Activated CD4-positive, alpha-beta T cell treated with anti-CD3 and anti-CD28 coated beads for 36 hours (primary cell): ENCODE measurements at regions not wholly inside any gene's neighbourhood (a gene's known extent, or its start where the extent isn't known, plus 50 kb on each side); places are given as distances from the start of the nearest gene placed in this dataset.

Experiments used
- ATAC-seq: fragments of 200-7000 bp; cut with Tn5 transposase; one replicate; pipeline ENCODE4 v1.10.0; 2021; ENCODE audit warnings: mild to moderate bottlenecking, moderate library complexity
- CTCF ChIA-PET: fragments of 350-600 bp; sonication (Branson Sonifier 250); formaldehyde crosslinking; loops from one replicate; lab custom pipeline; 2021; ENCODE audit warnings: antibody characterized with exemption; lab: Charles Lee
- POLR2A ChIA-PET: fragments of 350-600 bp; sonication (Branson Sonifier 250); formaldehyde crosslinking; loops from one replicate; lab custom pipeline; 2021; ENCODE audit warnings: antibody characterized with exemption, inconsistent platforms; lab: Charles Lee
- DNase-seq: peaks from one replicate; pipeline ENCODE4 v3.0.0-alpha.2; 2020
- H3K27ac Mint-ChIP-seq: one replicate; pipeline ENCODE4 v1.8.0; 2021; ENCODE audit warnings: mixed read lengths
- H3K27me3 Mint-ChIP-seq: one replicate; pipeline ENCODE4 v1.8.0; 2021; ENCODE audit warnings: mixed read lengths
- H3K36me3 Mint-ChIP-seq: one replicate; pipeline ENCODE4 v1.8.0; 2021; ENCODE audit warnings: low read depth, mixed read lengths
- H3K4me1 Mint-ChIP-seq: one replicate; pipeline ENCODE4 v1.8.0; 2021; ENCODE audit warnings: mixed read lengths
- H3K4me3 Mint-ChIP-seq: one replicate; pipeline ENCODE4 v1.8.0; 2021; ENCODE audit warnings: mild to moderate bottlenecking, moderate library complexity, mixed read lengths
- H3K9me3 Mint-ChIP-seq: one replicate; pipeline ENCODE4 v1.8.0; 2021; ENCODE audit warnings: low read depth, mixed read lengths
- intact Hi-C, 2 experiments: fragments of 100-400 bp; cut with DNase I in 1 of 2; cut with micrococcal nuclease in 1 of 2; formaldehyde crosslinking; loops; one replicate each; pipeline versions ENCODE4 v1.14.2 to v1.15.1; 2022 to 2024; cut with DNase I, micrococcal nuclease

GRCh38 chrX:85619962-85620361 is 240.5 kb upstream of the POF1B start:
- ATAC-seq: no peak
- H3K9me3 Mint-ChIP-seq: no peaks in the 10 kb centered on the region

GRCh38 chrX:85611926-85612325 is 232.5 kb upstream of the POF1B start:
- H3K9me3 Mint-ChIP-seq: no peaks in the 10 kb centered on the region
- H3K4me1 Mint-ChIP-seq: no peaks in the 10 kb centered on the region
- ChIA-PET CTCF (no interaction called here), POLR2A (no interaction called here)
- H3K4me3 Mint-ChIP-seq: no peak overlapping the region
- DNase-seq: no peak
- no peaks in the 10 kb centered on the region for H3K36me3 Mint-ChIP-seq
- intact Hi-C loops: loop anchor here in 1 of 2 experiments (5.0 kb wide), 1 partner anchor 1335 kb away; no protein-coding TSS in a partner anchor
- no peak overlapping the region for H3K27ac Mint-ChIP-seq
- ATAC-seq: no peak
- H3K27me3 Mint-ChIP-seq: no peaks in the 10 kb centered on the region

More at GRCh38 chrX:85619962-85620361, 240.5 kb upstream of the POF1B start:
- H3K4me3 Mint-ChIP-seq: no peak overlapping the region
- intact Hi-C loops: no loop called here
- no peaks in the 10 kb centered on the region for H3K27me3 Mint-ChIP-seq
- H3K36me3 Mint-ChIP-seq: no peaks in the 10 kb centered on the region
- no peak for DNase-seq
- H3K4me1 Mint-ChIP-seq: no peaks in the 10 kb centered on the region
- POLR2A ChIA-PET: no interaction called here
- no peak overlapping the region for H3K27ac Mint-ChIP-seq
- CTCF ChIA-PET: no interaction called here

- no peak for DNase-seq
- H3K9me3 Mint-ChIP-seq: no peaks in the 10 kb centered on the region
- no peak overlapping the region for H3K4me3 Mint-ChIP-seq
- H3K4me1 Mint-ChIP-seq: no peaks in the 10 kb centered on the region
- no peaks in the 10 kb centered on the region for H3K36me3 Mint-ChIP-seq
- intact Hi-C loops: no loop called here
- POLR2A ChIA-PET: no interaction called here
- H3K27me3 Mint-ChIP-seq: no peaks in the 10 kb centered on the region
- no peak for ATAC-seq
- CTCF ChIA-PET: no interaction called here
- no peak overlapping the region for H3K27ac Mint-ChIP-seq
These were observed 213.5 kb upstream of the POF1B start for GRCh38 chrX:85592980-85593379.

DNA sequence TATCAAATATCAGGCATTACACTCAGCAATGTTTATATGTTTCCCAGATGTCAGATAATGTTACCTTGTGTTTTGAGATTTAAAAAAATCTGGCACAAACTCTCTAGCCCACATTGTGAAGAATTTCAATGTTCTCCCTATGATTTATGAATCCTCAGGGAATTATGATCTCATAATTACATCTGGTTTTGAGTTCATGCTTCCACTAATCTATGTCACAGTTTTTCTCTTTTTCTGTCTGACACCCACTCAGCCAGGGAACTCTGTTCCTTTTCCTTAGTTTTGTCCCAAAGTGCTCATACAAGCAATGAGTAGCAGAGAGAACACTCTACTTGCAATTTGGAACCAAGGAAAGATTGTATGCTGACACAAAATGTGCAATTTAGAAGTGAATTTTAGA is 212.1 kb upstream of the POF1B start:
- intact Hi-C loops: no loop called here
- Mint-ChIP-seq H3K36me3 (no peaks in the 10 kb centered on the region), H3K4me1 (no peaks in the 10 kb centered on the region), H3K9me3 (no peaks in the 10 kb centered on the region), H3K27ac (no peak overlapping the region), H3K4me3 (no peak overlapping the region), H3K27me3 (no peaks in the 10 kb centered on the region)
- no peak for ATAC-seq
- ChIA-PET POLR2A (no interaction called here), CTCF (no interaction called here)
- DNase-seq: no peak

DNA sequence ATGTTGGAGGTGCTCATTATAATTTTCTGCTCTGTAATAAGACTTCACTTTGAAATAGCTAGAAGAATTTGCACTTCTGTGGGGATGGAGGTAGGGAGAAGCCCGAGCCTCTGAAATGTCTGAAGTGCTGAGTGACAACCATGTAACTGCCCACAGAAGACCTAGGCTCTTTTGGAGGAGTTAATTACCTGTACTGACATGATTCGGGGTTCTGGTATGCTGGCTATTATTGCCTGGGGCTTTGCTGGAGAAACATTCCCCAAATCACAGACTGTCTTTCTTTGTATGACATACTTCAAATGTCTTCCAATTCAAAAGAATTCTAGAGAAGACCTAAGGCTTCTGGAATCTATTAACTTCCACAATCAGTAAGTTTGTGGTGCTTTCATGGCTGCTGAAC is 211.2 kb upstream of the POF1B start:
- no peaks in the 10 kb centered on the region for H3K36me3 Mint-ChIP-seq
- H3K27ac Mint-ChIP-seq: no peak overlapping the region
- no peak for ATAC-seq
- no peaks in the 10 kb centered on the region for H3K9me3 Mint-ChIP-seq
- CTCF ChIA-PET: interaction anchor here (0.7 kb wide), 1 partner anchor 51 kb away, joined by 3 read pairs; no protein-coding TSS in a partner anchor
- H3K4me1 Mint-ChIP-seq: no peaks in the 10 kb centered on the region
- H3K27me3 Mint-ChIP-seq: no peaks in the 10 kb centered on the region
- DNase-seq: no peak
- POLR2A ChIA-PET: no interaction called here
- no peak overlapping the region for H3K4me3 Mint-ChIP-seq
- intact Hi-C loops: no loop called here

- Mint-ChIP-seq H3K4me3 (no peak overlapping the region), H3K36me3 (no peaks in the 10 kb centered on the region), H3K9me3 (no peaks in the 10 kb centered on the region), H3K27me3 (no peaks in the 10 kb centered on the region), H3K4me1 (peaks cover 6% of the 10 kb centered on the region), H3K27ac (no peak overlapping the region)
- CTCF ChIA-PET: no interaction called here
- POLR2A ChIA-PET: no interaction called here
- intact Hi-C loops: no loop called here
- DNase-seq (peak; percentile 6), ATAC-seq (peak; percentile 74)
These were observed 194.3 kb upstream of the POF1B start for GRCh38 chrX:85573801-85574200.

DNA sequence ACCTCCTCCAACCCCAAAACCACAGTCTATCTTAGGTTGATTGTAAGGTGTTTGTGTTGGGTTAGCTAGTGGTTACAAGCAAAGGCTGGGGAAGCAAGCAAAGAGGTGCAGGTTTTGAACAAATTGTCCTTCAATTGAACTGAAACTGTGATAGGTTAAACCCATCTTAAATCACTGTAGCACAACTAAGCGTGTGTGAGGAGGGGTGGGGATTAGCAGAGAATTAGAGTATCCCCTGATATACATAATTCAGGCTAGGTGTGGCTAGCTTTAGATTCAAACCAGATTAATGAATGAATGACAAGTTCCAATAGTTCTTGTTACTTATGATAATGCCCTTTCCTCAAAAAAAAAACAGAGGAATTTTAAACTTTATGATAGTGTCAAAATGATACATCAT is 191.0 kb upstream of the POF1B start:
- Mint-ChIP-seq H3K4me3 (no peak overlapping the region), H3K36me3 (no peaks in the 10 kb centered on the region), H3K27ac (no peak overlapping the region), H3K27me3 (no peaks in the 10 kb centered on the region), H3K4me1 (peaks cover 6% of the 10 kb centered on the region), H3K9me3 (no peaks in the 10 kb centered on the region)
- ATAC-seq (no peak), DNase-seq (no peak)
- intact Hi-C loops: no loop called here
- ChIA-PET POLR2A (no interaction called here), CTCF (no interaction called here)

- CTCF ChIA-PET: no interaction called here
- H3K9me3 Mint-ChIP-seq: no peaks in the 10 kb centered on the region
- POLR2A ChIA-PET: no interaction called here
- ATAC-seq (no peak), DNase-seq (no peak)
- intact Hi-C loops: no loop called here
- H3K4me1 Mint-ChIP-seq: peaks cover 6% of the 10 kb centered on the region
- no peaks in the 10 kb centered on the region for H3K27me3 Mint-ChIP-seq
- H3K36me3 Mint-ChIP-seq: no peaks in the 10 kb centered on the region
- no peak overlapping the region for H3K4me3 Mint-ChIP-seq
- no peak overlapping the region for H3K27ac Mint-ChIP-seq
These were observed 190.2 kb upstream of the POF1B start for GRCh38 chrX:85569686-85570085.

GRCh38 chrX:85569096-85569495 is 189.6 kb upstream of the POF1B start:
- no peaks in the 10 kb centered on the region for H3K27me3 Mint-ChIP-seq
- no peak for DNase-seq
- H3K4me3 Mint-ChIP-seq: no peak overlapping the region
- H3K9me3 Mint-ChIP-seq: no peaks in the 10 kb centered on the region
- intact Hi-C loops: no loop called here
- peaks cover 6% of the 10 kb centered on the region for H3K4me1 Mint-ChIP-seq
- ATAC-seq: no peak
- POLR2A ChIA-PET: no interaction called here
- no peak overlapping the region for H3K27ac Mint-ChIP-seq
- H3K36me3 Mint-ChIP-seq: no peaks in the 10 kb centered on the region
- CTCF ChIA-PET: no interaction called here

GRCh38 chrX:85561231-85561630 is 181.8 kb upstream of the POF1B start:
- no peaks in the 10 kb centered on the region for H3K27me3 Mint-ChIP-seq

GRCh38 chrX:85544609-85545008 is 165.1 kb upstream of the POF1B start:
- intact Hi-C loops: loop anchor here (1.0 to 5.0 kb wide), 4 partner anchors 433 to 816 kb away; no protein-coding TSS in a partner anchor
- ATAC-seq (no peak), DNase-seq (no peak)
- Mint-ChIP-seq H3K27me3 (no peaks in the 10 kb centered on the region), H3K27ac (no peak overlapping the region), H3K4me1 (no peaks in the 10 kb centered on the region), H3K4me3 (no peak overlapping the region), H3K9me3 (no peaks in the 10 kb centered on the region), H3K36me3 (no peaks in the 10 kb centered on the region)
- CTCF ChIA-PET: interaction anchor here (1.3 kb wide), 1 partner anchor 460 kb away, joined by 4 read pairs; no protein-coding TSS in a partner anchor
- POLR2A ChIA-PET: no interaction called here

More at GRCh38 chrX:85561231-85561630, 181.8 kb upstream of the POF1B start:
- DNase-seq (no peak), ATAC-seq (no peak)
- ChIA-PET CTCF (no interaction called here), POLR2A (no interaction called here)
- no peaks in the 10 kb centered on the region for H3K36me3 Mint-ChIP-seq
- intact Hi-C loops: no loop called here
- H3K27ac Mint-ChIP-seq: no peak overlapping the region
- H3K4me1 Mint-ChIP-seq: no peaks in the 10 kb centered on the region
- peaks cover 2% of the 10 kb centered on the region for H3K9me3 Mint-ChIP-seq
- no peak overlapping the region for H3K4me3 Mint-ChIP-seq

GRCh38 chrX:85543866-85544265 is 164.4 kb upstream of the POF1B start:
- Mint-ChIP-seq H3K27ac (no peak overlapping the region), H3K36me3 (no peaks in the 10 kb centered on the region), H3K4me3 (no peak overlapping the region), H3K9me3 (no peaks in the 10 kb centered on the region), H3K27me3 (no peaks in the 10 kb centered on the region), H3K4me1 (no peaks in the 10 kb centered on the region)
- POLR2A ChIA-PET: no interaction called here
- ATAC-seq (no peak), DNase-seq (no peak)
- CTCF ChIA-PET: interaction anchor here (1.3 kb wide), 1 partner anchor 459 kb away, joined by 4 read pairs; no protein-coding TSS in a partner anchor
- intact Hi-C loops: loop anchor here (1.0 to 5.0 kb wide), 4 partner anchors 433 to 815 kb away; no protein-coding TSS in a partner anchor
